ENCODE measurements at regions not wholly inside any gene's neighbourhood (a gene's known extent, or its start where the extent isn't known, plus 50 kb on each side); places are given as distances from the start of the nearest gene placed in this dataset.
A peak's percentile ranks its signal among the peaks of the same experiment; 100 is the strongest.

GRCh38 chr10:113473011-113473410 is 79.8 kb upstream of the HABP2 start:
- H3K4me3 ChIP-seq (ENCODE audit: control insufficient read depth, low read depth, low read length) = no peak overlapping the region
- DNase-seq (ENCODE audit: low read depth) = no peak
- TF ChIP-seq CTCF (conservative IDR thresholded peaks at IDR 0.05; ENCODE audit: control insufficient read depth, insufficient read depth, low read depth, low read length) = no peak

- DNase-seq (ENCODE audit: low read depth) = peak; percentile 41
- H3K4me3 ChIP-seq (ENCODE audit: control insufficient read depth, low read depth, low read length) = no peak overlapping the region
Measured at GRCh38 chr10:113473851-113474250, 79.0 kb upstream of the HABP2 start.

GRCh38 chr10:113474752-113475151 is 78.1 kb upstream of the HABP2 start:
- no peak for TF ChIP-seq CTCF (conservative IDR thresholded peaks at IDR 0.05; ENCODE audit: control insufficient read depth, insufficient read depth, low read depth, low read length)
- DNase-seq (ENCODE audit: low read depth) = no peak
- H3K4me3 ChIP-seq (ENCODE audit: control insufficient read depth, low read depth, low read length) = no peak overlapping the region

More at GRCh38 chr10:113473851-113474250, 79.0 kb upstream of the HABP2 start:
- TF ChIP-seq CTCF (conservative IDR thresholded peaks at IDR 0.05; ENCODE audit: control insufficient read depth, insufficient read depth, low read depth, low read length) = no peak

GRCh38 chr10:113475381-113475807 is 77.5 kb upstream of the HABP2 start:
- TF ChIP-seq CTCF (conservative IDR thresholded peaks at IDR 0.05; ENCODE audit: control insufficient read depth, insufficient read depth, low read depth, low read length) = peak; percentile 11
- peak; percentile 42 for DNase-seq (ENCODE audit: low read depth)
- H3K4me3 ChIP-seq (ENCODE audit: control insufficient read depth, low read depth, low read length) = no peak overlapping the region

- no peak for TF ChIP-seq CTCF (conservative IDR thresholded peaks at IDR 0.05; ENCODE audit: control insufficient read depth, insufficient read depth, low read depth, low read length)
- no peak overlapping the region for H3K4me3 ChIP-seq (ENCODE audit: control insufficient read depth, low read depth, low read length)
- DNase-seq (ENCODE audit: low read depth) = no peak
Measured at GRCh38 chr10:113476191-113476590, 76.7 kb upstream of the HABP2 start.

- TF ChIP-seq CTCF (conservative IDR thresholded peaks at IDR 0.05; ENCODE audit: control insufficient read depth, insufficient read depth, low read depth, low read length) = no peak
- DNase-seq (ENCODE audit: low read depth) = no peak
- no peak overlapping the region for H3K4me3 ChIP-seq (ENCODE audit: control insufficient read depth, low read depth, low read length)
Measured at GRCh38 chr10:113476673-113477072, 76.2 kb upstream of the HABP2 start.

GRCh38 chr10:113477451-113477850 is 75.4 kb upstream of the HABP2 start:
- DNase-seq (ENCODE audit: low read depth) = no peak
- no peak overlapping the region for H3K4me3 ChIP-seq (ENCODE audit: control insufficient read depth, low read depth, low read length)
- TF ChIP-seq CTCF (conservative IDR thresholded peaks at IDR 0.05; ENCODE audit: control insufficient read depth, insufficient read depth, low read depth, low read length) = no peak

All from fibroblast of mammary gland (primary cell).